ENCODE measurements at regions not wholly inside any gene's neighbourhood (a gene's known extent, or its start where the extent isn't known, plus 50 kb on each side); places are given as distances from the start of the nearest gene placed in this dataset.

GRCh38 chr1:68355614-68356013, 94.1 kb downstream of the RPE65 start:
- no peaks in the 10 kb centered on the region for H3K9me1 ChIP-seq (ENCODE audit: insufficient read depth, low read length)
- H2BK5ac ChIP-seq (ENCODE audit: low read depth, low read length, poor library complexity, severe bottlenecking): no peak overlapping the region
- H3K79me1 ChIP-seq (ENCODE audit: low read depth in 1 of 2, low read length in 2 of 2): no peaks in the 10 kb centered on the region
- no peak overlapping the region for H3K18ac ChIP-seq (ENCODE audit: low read depth, low read length)
- H3K4me1 ChIP-seq (ENCODE audit: control insufficient read depth, insufficient read depth, low read length): peaks cover 5% of the 10 kb centered on the region; the same call in 1 of the 2 replicates
- no CpG with 5 or more reads among the region's 3 CpGs for WGBS, 2 experiments (ENCODE audit: extremely low coverage in 2 of 2, insufficient read length in 1 of 2)
- no peak overlapping the region for H3K27ac ChIP-seq (ENCODE audit: insufficient read depth, low read length)
- no peak overlapping the region for H2AK5ac ChIP-seq (ENCODE audit: low read depth, low read length)
- no peak overlapping the region for H4K91ac ChIP-seq (ENCODE audit: insufficient read depth, low read depth, low read length)
- H4K20me1 ChIP-seq (ENCODE audit: insufficient read depth, low read length): no peaks in the 10 kb centered on the region
- H3K4me2 ChIP-seq (ENCODE audit: low read depth, low read length): no peak overlapping the region
- H2AK9ac ChIP-seq (replicated peaks; ENCODE audit: low read depth, low read length, poor library complexity): no peak overlapping the region
- no peak overlapping the region for H3K4ac ChIP-seq (ENCODE audit: low read depth, low read length)
- H4K5ac ChIP-seq (ENCODE audit: low read depth, low read length): no peak overlapping the region
- H4K8ac ChIP-seq (ENCODE audit: low read depth in 2 of 2, low read length in 2 of 2): no peak overlapping the region
- no TSS peak for BruUV-seq (replicated peaks)
- in situ Hi-C loops (cut with MboI; ENCODE audit: low sequenced_read_pairs) (loop anchor here (25.0 kb wide), 1 partner anchor 818 kb away; no protein-coding TSS in a partner anchor), intact Hi-C loops (cut with micrococcal nuclease) (loop anchor here (5.0 kb wide), 1 partner anchor 1382 kb away; no protein-coding TSS in a partner anchor), dilution Hi-C loops (cut with HindIII; ENCODE audit: low sequenced_read_pairs, unreplicated experiment) (no loop called here)
- no peak overlapping the region for H3K4me3 ChIP-seq (ENCODE audit: insufficient read depth, low read depth, low read length)
- H2AFZ ChIP-seq (replicated peaks; ENCODE audit: low read length, poor library complexity): no peak overlapping the region
- no peak overlapping the region for H3K14ac ChIP-seq (replicated peaks; ENCODE audit: low read depth, low read length)
- DNase-seq (no peak), ATAC-seq (ENCODE audit: low read depth) (no peak)
- TF ChIP-seq RCOR1 (IDR thresholded peaks at IDR 0.05; ENCODE audit: insufficient replicate concordance, low read length): no peak
- TF ChIP-seq CHD1 (IDR thresholded peaks at IDR 0.05; ENCODE audit: low read depth, low read length): no peak
- no peak for TF ChIP-seq BHLHE40 (IDR thresholded peaks at IDR 0.05; ENCODE audit: low read depth, low read length)
- no peak for TF ChIP-seq RAD21 (IDR thresholded peaks at IDR 0.05; ENCODE audit: low read length)
- TF ChIP-seq CTCF (conservative IDR thresholded peaks at IDR 0.05; ENCODE audit: low read depth, low read length): no peak
- no peak for TF ChIP-seq RFX5 (IDR thresholded peaks at IDR 0.05; ENCODE audit: low read depth, low read length)
- TF ChIP-seq, protein P1, sequence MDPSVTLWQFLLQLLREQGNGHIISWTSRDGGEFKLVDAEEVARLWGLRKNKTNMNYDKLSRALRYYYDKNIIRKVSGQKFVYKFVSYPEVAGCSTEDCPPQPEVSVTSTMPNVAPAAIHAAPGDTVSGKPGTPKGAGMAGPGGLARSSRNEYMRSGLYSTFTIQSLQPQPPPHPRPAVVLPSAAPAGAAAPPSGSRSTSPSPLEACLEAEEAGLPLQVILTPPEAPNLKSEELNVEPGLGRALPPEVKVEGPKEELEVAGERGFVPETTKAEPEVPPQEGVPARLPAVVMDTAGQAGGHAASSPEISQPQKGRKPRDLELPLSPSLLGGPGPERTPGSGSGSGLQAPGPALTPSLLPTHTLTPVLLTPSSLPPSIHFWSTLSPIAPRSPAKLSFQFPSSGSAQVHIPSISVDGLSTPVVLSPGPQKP (IDR thresholded peaks at IDR 0.05; ENCODE audit: borderline replicate concordance, low read depth, low read length): no peak
- TF ChIP-seq FOS (IDR thresholded peaks at IDR 0.05; ENCODE audit: low read depth, low read length): no peak
- TF ChIP-seq, protein P2, sequence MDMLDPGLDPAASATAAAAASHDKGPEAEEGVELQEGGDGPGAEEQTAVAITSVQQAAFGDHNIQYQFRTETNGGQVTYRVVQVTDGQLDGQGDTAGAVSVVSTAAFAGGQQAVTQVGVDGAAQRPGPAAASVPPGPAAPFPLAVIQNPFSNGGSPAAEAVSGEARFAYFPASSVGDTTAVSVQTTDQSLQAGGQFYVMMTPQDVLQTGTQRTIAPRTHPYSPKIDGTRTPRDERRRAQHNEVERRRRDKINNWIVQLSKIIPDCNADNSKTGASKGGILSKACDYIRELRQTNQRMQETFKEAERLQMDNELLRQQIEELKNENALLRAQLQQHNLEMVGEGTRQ (IDR thresholded peaks at IDR 0.05; ENCODE audit: low read depth, low read length): no peak
- no peak for TF ChIP-seq CEBPB (IDR thresholded peaks at IDR 0.05; ENCODE audit: low read depth, low read length)
- TF ChIP-seq MAFK (IDR thresholded peaks at IDR 0.05; ENCODE audit: low read depth, low read length): no peak
- TF ChIP-seq POLR2A (IDR thresholded peaks at IDR 0.05; ENCODE audit: low read depth, low read length): no peak
- no peak for TF ChIP-seq MAZ (IDR thresholded peaks at IDR 0.05; ENCODE audit: borderline replicate concordance, low read depth, low read length)
- TF ChIP-seq SMC3 (IDR thresholded peaks at IDR 0.05; ENCODE audit: low read depth, low read length): no peak
- no peak for TF ChIP-seq NFE2L2 (IDR thresholded peaks at IDR 0.05; ENCODE audit: low read depth, low read length)
- H2BK120ac ChIP-seq (ENCODE audit: low read depth, low read length): no peak overlapping the region
- H3K9ac ChIP-seq (ENCODE audit: low read depth, low read length): no peak overlapping the region
- H3K27me3 ChIP-seq (ENCODE audit: control insufficient read depth, insufficient read depth, low read length): no peaks in the 10 kb centered on the region
- H3K36me3 ChIP-seq (ENCODE audit: control insufficient read depth, insufficient read depth, low read length): no peaks in the 10 kb centered on the region
- no peaks in the 10 kb centered on the region for H3K9me3 ChIP-seq (ENCODE audit: control insufficient read depth, insufficient read depth, low read length)
- H2BK15ac ChIP-seq (ENCODE audit: low read depth, low read length): no peak overlapping the region
- POLR2A ChIA-PET (ENCODE audit: unreplicated experiment): no interaction called here
- no peak overlapping the region for H2BK20ac ChIP-seq (ENCODE audit: low read depth, low read length)
- CTCF ChIA-PET: interaction anchor here (0.5 to 1.8 kb wide), 4 partner anchors 9 to 87 kb away, joined by 3 to 8 read pairs (median 4); no protein-coding TSS in a partner anchor
- no peak overlapping the region for H3K23ac ChIP-seq (ENCODE audit: low read depth, low read length)
- H3K56ac ChIP-seq (ENCODE audit: extremely low read depth, insufficient read depth, low read length): no peak overlapping the region

Data from IMR-90 (cell line).